Frontal cortex (tissue), 3 donors: ENCODE measurements at regions not wholly inside any gene's neighbourhood (a gene's known extent, or its start where the extent isn't known, plus 50 kb on each side); places are given as distances from the start of the nearest gene placed in this dataset.

Experiments
- DNase-seq, 2 donors: peaks; one replicate each; pipeline ENCODE4 v3.0.0; 2012; ENCODE audit warnings: low spot score in 2 of 2
- FAIRE-seq: peaks from 2 replicates; lab custom pipeline; 2012; peaks lifted over from hg19 to GRCh38; lab: Jason Lieb, UNC
- donor health status: control.
- donor health status: control.
- donor health status: control.

DNA sequence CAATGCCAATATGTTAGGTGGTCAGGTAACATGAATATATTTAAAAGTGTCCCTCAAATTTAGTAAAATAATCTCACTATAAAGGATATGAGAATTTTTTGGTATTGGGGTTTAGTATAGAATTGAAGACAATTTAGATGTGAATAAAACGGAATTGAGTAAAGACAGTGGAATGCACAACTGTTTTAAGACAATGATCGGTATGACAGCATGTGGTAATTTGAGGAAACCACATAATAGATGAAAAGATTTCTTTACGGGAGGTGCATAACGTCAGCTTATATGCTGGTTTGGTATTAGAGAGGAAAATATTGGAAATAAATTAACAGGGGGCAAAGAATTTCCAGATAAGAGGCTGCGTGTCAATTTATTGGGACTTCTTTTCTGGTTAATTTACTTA is 1043.2 kb downstream of the CDH18 start:
- FAIRE-seq = no peak

DNA sequence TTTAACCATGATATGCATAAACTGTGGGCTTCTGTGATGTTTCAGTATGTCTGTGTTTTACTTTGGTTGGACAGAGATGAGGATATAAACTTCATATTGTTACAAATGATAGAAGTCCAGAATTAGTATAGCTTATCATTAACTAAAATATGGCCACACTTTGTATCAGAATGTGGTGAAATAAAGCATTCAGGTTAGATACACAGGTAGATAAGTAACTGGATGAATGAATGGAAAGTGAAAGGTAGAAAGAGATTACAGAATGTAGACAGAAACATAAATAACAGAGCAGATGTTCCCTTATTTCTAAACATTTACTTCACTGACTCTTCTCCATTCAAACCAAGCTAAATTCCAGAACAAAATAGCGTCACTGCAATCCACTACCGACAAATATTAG is 1033.8 kb downstream of the CDH18 start:
- DNase-seq (no peak), FAIRE-seq (no peak)

More for the DNA sequence above, 1043.2 kb downstream of the CDH18 start:
- DNase-seq = no peak

DNA sequence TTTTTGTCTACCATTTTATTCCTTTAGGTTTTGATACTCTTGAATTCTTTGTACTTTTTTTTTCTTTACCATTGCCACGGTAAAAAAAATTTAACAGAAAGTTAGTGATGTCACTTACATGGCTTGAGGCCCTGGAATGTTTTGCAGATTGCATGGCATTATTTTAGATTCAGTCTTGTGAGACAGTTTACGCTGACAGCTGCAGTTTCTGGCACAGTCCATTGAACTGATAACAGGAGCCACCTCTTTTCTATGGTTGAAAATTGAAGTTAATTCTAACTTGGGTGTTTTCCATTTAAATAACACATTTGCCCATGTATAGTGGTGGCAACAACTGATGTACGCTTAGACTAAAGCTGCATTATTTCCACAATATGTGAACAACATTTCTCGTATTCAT is 1028.5 kb downstream of the CDH18 start:
- DNase-seq = no peak
- no peak for FAIRE-seq

DNA sequence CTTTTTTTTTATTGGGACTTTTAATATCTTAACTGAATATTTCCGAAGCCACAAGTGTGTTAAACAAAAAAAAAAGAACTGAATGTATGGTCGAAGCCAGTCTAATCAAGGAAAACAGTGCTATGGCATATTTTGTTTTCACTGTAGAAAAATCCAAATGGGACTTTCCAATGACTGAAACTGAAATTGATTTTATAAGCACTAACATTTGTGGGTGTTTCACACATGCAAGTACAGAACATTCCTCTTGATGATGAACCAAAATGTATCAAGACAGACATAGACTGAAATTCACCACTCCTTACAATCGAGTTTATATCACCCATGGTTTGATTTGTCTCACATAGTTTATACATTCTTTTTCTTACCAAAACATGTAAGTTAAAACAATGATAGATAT is 1026.8 kb downstream of the CDH18 start:
- FAIRE-seq = no peak
- DNase-seq = no peak

DNA sequence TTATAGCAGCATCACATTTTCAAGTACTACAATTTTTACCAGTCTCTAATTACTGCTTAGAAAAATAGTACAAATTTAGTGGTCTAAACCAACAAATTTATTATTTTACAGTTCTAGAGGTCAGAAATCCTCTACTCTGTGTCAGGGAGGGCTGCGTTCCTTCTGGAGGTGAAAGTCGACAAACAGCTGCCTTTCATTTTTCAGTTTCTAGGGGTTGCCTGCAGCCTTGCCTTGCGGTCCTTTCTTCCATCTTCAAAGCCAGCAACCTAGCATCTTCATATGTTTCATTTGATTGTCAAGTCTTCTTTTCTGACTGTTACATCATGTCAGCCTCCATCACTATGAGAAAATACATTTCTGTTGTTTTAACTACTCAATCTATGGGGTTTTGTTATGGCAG is 1022.1 kb downstream of the CDH18 start:
- no peak for DNase-seq
- no peak for FAIRE-seq

DNA sequence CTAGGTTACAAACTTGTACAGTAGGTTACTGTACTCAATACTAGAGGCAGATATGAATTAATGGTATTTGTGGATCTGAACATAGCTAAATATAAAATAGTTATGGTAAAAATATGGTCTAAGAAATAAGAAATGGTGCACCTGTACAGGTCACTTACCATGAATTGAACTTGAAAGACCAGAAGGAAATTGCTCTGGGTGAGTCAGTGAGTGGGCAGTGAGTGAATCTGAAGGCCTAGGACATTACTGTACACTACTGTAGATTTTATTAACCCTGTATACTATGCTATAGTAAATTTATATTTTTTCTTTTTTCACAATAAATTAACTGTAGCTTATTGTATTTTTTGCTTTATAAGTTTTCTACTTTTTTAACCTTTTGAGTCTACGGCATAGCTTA is 1020.4 kb downstream of the CDH18 start:
- FAIRE-seq = no peak

DNA sequence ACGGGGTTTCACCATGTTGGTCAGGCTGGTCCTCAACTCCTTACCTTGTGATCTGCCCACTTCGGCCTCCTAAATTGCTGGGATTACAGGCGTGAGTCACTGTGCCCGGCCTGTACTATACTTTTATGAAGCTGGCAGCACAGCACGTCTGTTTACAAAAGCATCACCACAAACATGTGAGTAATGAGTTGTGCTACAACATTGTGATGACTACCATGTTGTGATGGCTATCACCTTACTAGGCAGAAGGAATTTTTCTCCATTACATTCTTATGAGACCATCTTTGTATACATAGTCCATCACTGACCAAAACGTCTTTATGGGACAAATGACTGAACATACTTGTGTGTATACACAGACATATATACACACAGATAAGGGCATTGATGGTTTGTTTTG is 1019.0 kb downstream of the CDH18 start:
- DNase-seq = no peak
- FAIRE-seq = no peak

More for the DNA sequence above, 1020.4 kb downstream of the CDH18 start:
- DNase-seq = no peak

DNA sequence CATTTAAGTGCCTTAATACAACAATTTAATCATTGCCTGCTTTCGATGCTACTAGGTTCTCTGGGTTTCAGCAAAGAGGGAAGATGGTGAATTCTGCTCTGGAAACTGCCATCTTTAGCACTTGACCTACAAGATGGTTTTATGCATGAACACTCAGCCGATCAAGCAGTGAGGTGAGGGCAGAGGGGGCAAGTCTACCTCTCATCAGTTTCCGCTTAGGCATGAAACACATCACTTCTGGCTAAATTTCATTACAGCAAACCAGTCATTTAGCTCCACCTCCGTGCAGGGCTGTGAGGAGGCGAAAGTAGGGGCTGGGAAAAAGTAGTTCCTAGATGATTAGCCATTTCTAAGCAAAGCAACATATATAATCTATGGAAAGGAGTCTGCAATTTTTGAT is 1018.0 kb downstream of the CDH18 start:
- DNase-seq (no peak), FAIRE-seq (no peak)

DNA sequence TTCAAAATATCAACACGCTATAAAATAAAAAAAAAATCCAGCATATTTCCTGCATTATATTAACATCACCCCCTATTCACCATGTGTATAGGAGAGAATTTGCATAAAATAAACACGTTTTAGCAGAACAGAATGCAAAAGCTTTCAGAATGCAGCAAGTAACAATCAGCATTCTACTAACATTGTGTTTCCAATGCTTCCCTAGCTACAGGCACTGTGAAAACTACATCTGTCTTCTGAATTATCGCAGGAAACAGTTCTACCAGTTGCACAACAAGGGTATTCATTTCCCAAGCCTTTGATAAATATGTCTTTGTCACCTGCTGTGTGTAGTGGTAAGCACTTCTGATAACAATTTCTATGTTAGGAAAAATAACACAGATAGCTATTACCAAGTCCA is 1015.8 kb downstream of the CDH18 start:
- FAIRE-seq (no peak), DNase-seq (no peak)

DNA sequence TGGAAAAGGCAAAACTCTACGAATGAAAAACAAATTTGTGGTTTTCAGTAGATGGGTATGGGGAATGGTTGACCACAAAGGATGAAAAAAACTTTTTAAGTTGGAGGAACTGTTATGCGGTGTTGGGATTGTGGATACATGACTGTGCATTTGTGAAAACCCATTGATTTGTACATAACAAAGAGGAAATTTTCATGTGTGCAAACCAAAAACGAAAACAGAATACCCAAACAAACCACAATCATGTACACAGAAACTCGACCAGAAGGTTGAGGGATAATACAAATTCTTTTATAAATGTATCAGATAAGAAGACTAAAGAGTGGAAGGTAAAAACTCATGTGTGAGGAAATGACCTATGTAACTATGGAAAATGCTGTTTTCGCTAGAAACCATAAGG is 1012.4 kb downstream of the CDH18 start:
- DNase-seq = no peak
- no peak for FAIRE-seq

DNA sequence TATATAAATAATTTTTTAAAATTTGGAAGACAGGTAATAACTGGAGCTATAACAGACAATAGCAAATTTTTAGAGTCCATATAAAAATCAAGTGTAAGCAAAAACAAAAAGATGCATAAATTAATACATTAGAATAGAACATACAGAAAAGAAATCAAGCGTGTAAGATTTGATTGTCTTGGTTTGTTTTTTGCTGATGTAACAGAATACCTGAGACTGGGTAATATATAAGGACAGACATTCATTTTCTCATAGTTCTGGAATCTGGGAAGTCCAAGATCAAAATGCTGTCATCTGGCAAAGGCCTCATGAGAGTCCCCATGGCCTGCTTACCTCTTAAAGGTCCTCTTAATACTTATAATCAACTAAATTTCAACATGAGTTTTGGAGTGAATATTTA is 1010.1 kb downstream of the CDH18 start:
- FAIRE-seq = peak; percentile 10
- DNase-seq = no peak

DNA sequence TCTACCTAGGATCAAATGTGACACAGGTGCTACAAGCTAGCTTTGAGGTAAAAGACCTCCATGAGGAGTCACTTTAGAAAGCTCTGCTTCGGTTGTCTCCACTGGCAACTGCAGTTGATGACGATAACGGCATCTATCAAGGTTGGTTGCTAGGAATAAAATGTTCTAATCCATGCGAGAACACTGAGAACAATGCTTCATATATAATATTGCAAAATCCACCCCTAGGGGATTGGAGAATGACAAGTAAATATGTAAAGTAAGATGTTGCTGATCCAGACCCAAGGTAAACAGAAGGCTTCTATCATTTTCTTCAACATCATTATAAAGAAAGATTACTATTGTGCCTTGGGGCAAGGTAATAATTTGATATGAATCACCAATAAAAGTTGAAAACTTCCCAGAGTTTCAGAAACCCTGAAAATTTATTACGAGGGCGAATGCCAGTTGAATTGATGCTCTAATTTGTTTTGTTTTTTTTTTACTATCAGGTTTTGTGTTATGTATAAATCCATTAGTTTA is 1003.4 kb downstream of the CDH18 start:
- FAIRE-seq (no peak), DNase-seq (no peak)

DNA sequence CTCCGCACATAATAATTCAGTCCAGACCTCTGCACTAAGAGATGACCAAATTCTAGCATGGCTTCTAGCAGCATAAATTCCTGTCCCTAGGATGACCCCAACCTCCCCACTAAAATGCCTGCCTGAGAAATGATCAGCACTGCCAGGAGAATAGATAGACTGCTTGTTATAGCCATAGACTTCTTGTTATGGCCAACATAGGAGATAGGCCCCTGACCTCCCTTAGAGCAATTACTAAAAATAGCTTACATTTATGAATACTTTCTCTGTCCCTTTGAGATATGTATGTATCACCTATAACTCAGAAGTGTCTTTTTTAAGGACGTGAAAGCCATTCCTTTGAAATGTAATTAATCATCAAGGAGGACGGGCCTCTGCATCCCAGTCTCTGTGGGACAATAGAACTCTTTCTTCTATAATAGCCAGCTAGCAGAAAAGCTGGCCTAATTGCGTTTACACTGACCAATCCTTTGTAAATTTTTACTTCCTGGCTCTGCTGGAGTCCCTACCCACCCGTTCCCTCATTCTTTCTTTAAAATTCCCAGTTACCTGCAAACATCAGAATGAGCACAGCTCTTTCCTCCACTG is 1002.7 kb downstream of the CDH18 start:
- FAIRE-seq = no peak
- DNase-seq = no peak

DNA sequence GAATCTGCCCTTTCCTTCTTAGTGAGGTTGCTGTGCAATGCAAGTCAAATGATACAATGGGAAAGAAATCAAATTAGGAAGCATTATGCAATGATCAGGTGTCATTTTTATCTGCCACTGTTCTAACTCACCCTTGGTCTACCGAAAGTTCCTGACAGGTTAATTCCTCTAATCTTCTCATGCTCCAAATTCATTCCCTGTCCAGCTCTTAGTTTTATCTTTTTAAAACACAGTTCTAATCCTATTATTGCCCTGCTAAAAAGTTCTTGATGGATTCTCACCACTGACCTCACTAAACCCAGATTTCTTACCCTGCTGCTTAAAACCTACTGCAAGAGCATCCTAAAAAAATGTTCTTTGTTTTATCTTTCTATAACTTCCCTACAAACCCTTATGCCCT is 1000.9 kb downstream of the CDH18 start:
- DNase-seq (no peak), FAIRE-seq (no peak)

DNA sequence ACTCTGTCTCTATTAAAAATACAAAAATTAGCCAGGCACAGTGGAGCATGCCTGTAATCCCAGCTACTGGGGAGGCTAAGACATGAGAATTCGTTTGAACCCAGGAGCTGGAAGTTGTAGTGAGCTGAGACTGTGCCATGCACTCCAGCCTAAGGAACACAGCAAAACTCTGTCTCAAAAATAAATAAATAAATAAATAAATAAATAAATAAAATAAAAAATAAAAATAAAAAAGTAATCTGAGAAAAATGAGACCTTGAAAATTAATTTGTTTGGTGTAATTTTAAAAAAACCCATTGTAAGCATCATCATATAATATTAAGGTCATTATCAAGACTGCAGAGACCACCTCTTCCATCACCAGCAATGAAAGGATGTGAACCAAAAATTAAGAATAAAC is 997.1 kb downstream of the CDH18 start:
- FAIRE-seq (peak; percentile 42), DNase-seq (no peak)

DNA sequence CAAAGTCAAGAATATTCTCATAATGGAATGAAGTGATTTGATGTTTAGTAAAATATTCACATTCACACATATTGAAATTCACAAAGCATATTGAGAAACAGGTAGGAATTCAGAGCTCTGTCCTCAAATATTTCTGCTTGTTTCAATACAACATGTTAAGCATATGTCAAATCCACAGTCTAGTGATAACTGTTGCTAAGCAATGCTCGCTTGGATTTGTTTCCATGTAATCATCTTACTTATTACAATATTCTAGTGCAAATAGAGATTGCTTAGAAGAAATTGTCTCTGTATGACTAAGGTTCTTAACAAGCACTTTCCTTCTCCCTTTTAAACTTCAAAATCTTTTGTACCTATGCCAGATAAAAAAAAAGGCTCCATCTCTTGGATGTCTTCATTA is 995.7 kb downstream of the CDH18 start:
- DNase-seq (no peak), FAIRE-seq (no peak)

DNA sequence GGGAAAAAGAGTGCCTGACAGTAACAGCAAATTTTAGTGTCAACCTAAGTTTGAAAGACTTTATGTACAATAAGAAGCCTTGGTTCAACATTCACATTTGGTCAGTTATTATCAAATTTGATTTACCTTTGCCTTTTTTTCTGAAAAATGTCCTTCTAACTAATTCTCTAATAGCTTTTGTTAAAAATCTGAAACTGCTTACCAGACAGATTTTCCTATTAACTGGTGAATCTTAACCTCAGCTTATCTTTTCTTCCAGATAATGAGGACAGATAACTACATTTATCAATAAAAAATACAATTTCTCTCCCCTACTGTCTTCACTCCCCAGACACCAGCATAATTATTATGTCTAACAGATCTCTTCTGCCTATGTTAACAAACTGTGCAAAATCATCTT is 988.5 kb downstream of the CDH18 start:
- no peak for FAIRE-seq

DNA sequence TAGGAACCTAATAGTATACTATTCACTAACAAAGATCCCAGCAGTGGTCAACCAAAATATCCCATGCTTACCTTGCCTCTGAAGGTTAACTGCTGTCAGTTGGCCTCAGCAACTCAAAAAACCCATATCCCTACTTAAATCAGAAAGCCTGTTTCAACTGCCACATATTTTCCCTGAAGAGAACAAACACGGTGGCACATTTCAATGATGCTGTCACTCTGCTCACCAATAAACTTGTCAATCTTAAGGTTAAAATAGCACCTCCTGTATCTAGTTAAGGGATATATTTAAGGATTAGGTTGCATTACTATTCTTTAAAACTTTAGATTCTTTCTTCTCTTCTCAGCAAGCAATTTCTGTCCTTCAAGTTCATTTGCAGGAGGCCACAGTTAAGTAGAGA is 986.9 kb downstream of the CDH18 start:
- no peak for FAIRE-seq
- no peak for DNase-seq

More for the DNA sequence above, 988.5 kb downstream of the CDH18 start:
- DNase-seq = no peak

DNA sequence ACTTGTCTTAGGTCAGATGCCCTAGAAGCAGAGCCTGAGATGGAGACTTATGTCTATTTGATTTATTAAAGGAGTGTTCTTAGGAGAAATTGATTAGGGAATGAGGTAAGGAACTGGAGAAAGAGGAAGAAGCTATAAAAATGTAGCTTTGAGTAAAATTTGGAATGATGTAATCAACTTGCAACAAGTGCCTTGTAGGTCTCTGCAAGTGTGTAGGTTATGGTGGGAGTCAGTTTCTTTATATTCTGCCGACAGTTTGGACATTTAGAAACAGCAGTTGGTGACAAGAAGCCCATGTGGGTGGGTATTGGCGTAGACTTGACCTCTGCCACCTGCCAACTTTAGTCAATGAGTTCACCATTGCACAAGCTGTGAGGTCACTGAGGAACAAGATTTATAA is 986.5 kb downstream of the CDH18 start:
- no peak for FAIRE-seq

DNA sequence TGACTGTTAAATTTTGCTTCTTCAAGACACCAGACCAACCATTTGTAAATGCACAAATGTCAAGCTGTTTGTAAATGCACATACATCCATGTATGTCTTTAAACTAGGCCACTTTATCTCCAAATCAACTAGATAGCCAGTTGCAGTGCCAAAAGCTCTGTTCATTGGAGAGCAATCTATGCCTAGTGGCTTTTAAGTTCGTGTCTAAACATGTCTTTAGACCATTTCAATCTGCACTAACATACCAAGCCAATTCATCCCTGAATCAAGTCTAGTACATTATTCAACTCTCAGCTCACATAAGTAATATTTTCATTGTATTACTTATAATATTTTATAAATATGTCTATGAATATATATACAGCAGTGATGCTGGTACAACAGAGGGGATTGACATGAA is 985.9 kb downstream of the CDH18 start:
- no peak for DNase-seq
- FAIRE-seq = no peak

More for the DNA sequence above, 986.5 kb downstream of the CDH18 start:
- DNase-seq = no peak

DNA sequence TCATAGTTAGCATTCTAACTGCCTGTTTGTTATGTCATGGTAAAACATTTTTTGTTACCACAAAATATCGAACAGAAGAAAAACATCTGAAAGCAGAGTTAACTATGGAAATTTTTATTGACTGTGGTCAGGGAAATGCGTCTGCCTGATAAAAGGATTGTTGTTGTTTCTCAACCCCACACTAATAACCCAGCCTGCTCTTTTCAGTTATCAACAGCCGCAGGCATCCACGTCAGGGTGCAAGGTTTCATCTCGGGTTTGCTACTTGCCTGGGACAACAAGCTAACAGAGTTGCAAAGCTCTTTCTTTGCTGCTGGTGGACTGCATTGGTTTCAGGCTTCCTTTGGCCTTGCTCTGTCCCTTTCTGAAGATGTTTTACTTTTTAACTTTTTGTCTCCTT is 969.2 kb downstream of the CDH18 start:
- no peak for FAIRE-seq

DNA sequence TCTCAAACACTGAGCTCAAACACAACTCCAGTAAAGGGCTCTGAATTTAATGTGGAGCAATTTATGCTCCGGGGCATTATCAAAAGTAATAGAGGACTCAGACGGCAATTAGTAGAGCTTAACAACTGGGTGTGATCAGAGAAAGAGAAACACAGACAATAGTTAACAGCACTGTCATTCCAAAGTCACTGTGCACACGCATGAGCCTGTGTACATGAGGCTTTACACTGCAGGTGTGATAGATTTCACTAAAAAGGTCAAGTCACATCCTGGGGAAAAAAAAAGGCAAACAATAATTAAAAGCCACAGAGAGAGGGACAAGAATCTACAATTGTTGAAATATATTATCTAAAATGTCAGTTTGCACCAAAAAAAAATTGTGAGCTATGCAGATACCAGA is 956.5 kb downstream of the CDH18 start:
- no peak for FAIRE-seq
- DNase-seq = no peak

More for the DNA sequence above, 969.2 kb downstream of the CDH18 start:
- DNase-seq = no peak
